GM10266 (cell line): ENCODE measurements at regions not wholly inside any gene's neighbourhood (a gene's known extent, or its start where the extent isn't known, plus 50 kb on each side); places are given as distances from the start of the nearest gene placed in this dataset.

Experiments
- DNase-seq: peaks from one replicate; pipeline ENCODE4 v3.0.0; 2012; ENCODE audit errors: extremely low spot score
- CTCF ChIP-seq: IDR thresholded peaks from 2 replicates; pipeline ENCODE4 v1.5.1; 2012; ENCODE audit warnings: mild to moderate bottlenecking, low read depth; ENCODE audit not compliant: control insufficient read depth, insufficient read depth; ENCODE audit errors: missing control alignments

GRCh38 chr10:106504536-106504935, 660.0 kb downstream of the SORCS1 start:
- DNase-seq = no peak
- no peak for TF ChIP-seq CTCF

- no peak for TF ChIP-seq CTCF
- DNase-seq = no peak
Observed at GRCh38 chr10:106502641-106503040, 661.9 kb downstream of the SORCS1 start.

GRCh38 chr10:106500925-106501525, 663.5 kb downstream of the SORCS1 start:
- no peak for TF ChIP-seq CTCF
- no peak for DNase-seq

DNA sequence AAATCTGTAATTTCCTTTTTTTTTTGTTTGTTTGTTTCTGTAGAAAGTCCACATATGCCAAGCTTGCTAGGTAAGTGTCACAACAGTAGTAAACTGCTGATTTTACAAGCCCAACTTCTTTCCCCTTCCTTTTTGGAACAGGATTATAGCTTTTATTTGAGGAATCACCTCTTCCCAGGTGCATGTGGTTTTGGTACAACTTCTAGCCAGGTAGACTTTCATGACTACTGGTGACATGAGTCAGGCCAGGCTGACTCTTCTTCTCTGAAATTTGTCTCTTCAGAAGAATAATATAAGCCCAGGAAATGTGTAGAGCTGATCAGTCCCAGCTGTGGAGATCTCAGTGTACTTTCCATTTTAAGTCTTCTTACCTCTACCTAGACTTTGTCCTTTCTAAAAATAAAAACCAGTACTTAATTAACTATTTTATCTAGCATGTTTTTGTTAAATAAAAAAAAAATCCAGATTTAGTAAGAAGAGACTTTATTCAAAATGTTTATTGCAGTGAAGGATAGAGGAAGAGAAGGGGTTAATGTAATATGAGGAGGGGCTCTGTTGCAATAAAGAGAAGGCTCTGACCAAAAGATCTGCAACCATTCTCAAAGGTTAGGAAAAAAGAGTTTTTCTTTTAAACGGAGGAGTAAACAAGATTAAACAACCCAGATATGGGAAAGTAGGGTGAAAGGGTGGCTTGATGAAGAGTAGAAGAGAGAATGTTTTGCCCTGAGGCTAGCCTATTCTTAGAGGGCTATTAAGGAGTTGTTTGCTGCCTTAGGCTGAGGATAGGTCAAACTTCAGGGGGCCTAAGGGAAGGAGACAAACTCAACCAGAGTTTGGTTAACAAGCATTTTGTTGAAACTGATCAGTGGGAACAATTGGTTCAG, 664.2 kb downstream of the SORCS1 start:
- DNase-seq = no peak
- TF ChIP-seq CTCF = no peak

DNA sequence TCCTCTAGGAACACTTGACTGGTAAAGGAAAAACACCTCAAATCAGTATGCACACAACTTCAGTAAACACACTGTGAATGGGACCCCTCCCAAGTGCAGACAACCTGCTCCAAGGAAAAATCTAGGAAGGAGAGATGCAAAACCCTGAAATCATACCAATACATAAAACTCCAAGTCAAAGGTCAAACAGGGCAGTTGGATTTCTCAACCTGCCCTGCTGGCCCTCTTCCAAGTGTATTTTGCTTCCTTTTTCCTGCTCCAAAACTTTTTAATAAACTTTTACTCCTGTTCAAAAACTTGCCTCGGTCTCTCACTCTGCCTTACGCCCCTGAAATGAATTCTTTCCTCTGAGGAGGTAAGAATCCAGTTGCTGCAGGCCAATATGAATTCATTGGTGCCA, 665.1 kb downstream of the SORCS1 start:
- TF ChIP-seq CTCF = no peak

DNA sequence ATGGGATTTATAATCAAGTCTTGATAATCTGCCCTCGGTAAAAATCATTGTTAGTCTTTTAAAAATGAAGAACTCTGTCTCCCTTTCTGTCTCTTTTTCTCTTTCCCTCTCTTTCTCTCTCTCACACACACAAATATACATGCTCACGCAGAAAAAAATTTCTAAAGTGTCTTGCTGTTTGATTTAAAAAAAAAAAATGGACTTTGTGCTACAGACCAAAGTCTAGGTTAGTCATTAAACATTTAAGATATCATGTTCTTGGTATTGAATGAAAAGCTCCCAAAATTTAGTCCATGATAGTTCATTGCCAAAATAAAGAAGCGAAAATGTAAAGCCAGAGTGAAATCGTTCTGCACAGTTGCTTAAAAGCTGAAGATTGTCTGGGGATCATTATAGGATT, 665.8 kb downstream of the SORCS1 start:
- no peak for DNase-seq
- TF ChIP-seq CTCF = no peak

More for the DNA sequence above, 665.1 kb downstream of the SORCS1 start:
- DNase-seq = no peak

- no peak for DNase-seq
- TF ChIP-seq CTCF = no peak
Observed at GRCh38 chr10:106495931-106496330, 668.6 kb downstream of the SORCS1 start.
